ENCODE measurements at regions not wholly inside any gene's neighbourhood (a gene's known extent, or its start where the extent isn't known, plus 50 kb on each side); places are given as distances from the start of the nearest gene placed in this dataset.

GRCh38 chr2:195498839-195499490 is 158.1 kb upstream of the SLC39A10 start:
- TF ChIP-seq, protein P1, sequence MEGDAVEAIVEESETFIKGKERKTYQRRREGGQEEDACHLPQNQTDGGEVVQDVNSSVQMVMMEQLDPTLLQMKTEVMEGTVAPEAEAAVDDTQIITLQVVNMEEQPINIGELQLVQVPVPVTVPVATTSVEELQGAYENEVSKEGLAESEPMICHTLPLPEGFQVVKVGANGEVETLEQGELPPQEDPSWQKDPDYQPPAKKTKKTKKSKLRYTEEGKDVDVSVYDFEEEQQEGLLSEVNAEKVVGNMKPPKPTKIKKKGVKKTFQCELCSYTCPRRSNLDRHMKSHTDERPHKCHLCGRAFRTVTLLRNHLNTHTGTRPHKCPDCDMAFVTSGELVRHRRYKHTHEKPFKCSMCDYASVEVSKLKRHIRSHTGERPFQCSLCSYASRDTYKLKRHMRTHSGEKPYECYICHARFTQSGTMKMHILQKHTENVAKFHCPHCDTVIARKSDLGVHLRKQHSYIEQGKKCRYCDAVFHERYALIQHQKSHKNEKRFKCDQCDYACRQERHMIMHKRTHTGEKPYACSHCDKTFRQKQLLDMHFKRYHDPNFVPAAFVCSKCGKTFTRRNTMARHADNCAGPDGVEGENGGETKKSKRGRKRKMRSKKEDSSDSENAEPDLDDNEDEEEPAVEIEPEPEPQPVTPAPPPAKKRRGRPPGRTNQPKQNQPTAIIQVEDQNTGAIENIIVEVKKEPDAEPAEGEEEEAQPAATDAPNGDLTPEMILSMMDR (IDR thresholded peaks at IDR 0.05; ENCODE audit: insufficient read depth, low read length, missing control alignments) = no peak
- ChIA-PET POLR2A (interaction anchor here (0.6 to 1.8 kb wide), 4 partner anchors 22 to 158 kb away, joined by 3 to 8 read pairs (median 3); partner anchors contain the start of gene SLC39A10), CTCF (interaction anchor here (0.8 to 2.7 kb wide), 4 partner anchors 9 to 164 kb away, joined by 3 to 27 read pairs (median 7); no protein-coding TSS in a partner anchor)
- DNase-seq (ENCODE audit: low read depth, low spot score) = no peak
- no peak overlapping the region for H3K4me3 ChIP-seq (ENCODE audit: low read depth, low read length)

GRCh38 chr2:195498176-195498575 is 158.8 kb upstream of the SLC39A10 start:
- H3K4me3 ChIP-seq (ENCODE audit: low read depth, low read length) = no peak overlapping the region
- DNase-seq (ENCODE audit: low read depth, low spot score) = no peak
- CTCF ChIA-PET = interaction anchor here (0.8 to 2.7 kb wide), 7 partner anchors 9 to 569 kb away, joined by 3 to 27 read pairs (median 4); no protein-coding TSS in a partner anchor
- TF ChIP-seq, protein P1 (IDR thresholded peaks at IDR 0.05; ENCODE audit: insufficient read depth, low read length, missing control alignments) = no peak
- POLR2A ChIA-PET = interaction anchor here (0.6 to 1.8 kb wide), 3 partner anchors 134 to 159 kb away, joined by 3 to 8 read pairs (median 3); partner anchors contain the start of gene SLC39A10

DNA sequence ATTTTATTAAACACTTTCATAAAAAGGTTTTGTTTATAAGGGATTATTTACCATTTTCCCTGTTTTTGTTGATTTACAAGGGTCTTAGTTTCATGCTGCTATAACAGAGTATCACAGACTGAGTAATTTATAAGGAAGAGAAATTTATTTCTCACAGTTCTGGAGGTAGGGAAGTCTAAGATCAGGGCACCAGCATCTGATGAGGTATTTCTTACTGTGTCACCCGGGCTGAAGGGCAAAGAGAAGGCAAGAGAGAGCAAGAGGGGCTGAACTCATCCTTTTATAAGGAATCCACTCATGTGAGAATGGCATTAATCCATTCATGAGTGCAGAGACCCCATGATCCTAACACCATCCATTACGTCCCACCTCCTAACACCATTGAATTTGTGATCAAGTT is 160.0 kb upstream of the SLC39A10 start:
- no peak for DNase-seq (ENCODE audit: low read depth, low spot score)
- CTCF ChIA-PET = interaction anchor here (1.1 kb wide), 1 partner anchor 134 kb away, joined by 3 read pairs; no protein-coding TSS in a partner anchor
- no peak overlapping the region for H3K4me3 ChIP-seq (ENCODE audit: low read depth, low read length)
- TF ChIP-seq, protein P1 (IDR thresholded peaks at IDR 0.05; ENCODE audit: insufficient read depth, low read length, missing control alignments) = no peak
- POLR2A ChIA-PET = no interaction called here

- ChIA-PET CTCF (interaction anchor here (1.1 kb wide), 1 partner anchor 165 kb away, joined by 3 read pairs; no protein-coding TSS in a partner anchor), POLR2A (no interaction called here)
- no peak overlapping the region for H3K4me3 ChIP-seq (ENCODE audit: low read depth, low read length)
- DNase-seq (ENCODE audit: low read depth, low spot score) = no peak
- TF ChIP-seq, protein P1 (IDR thresholded peaks at IDR 0.05; ENCODE audit: insufficient read depth, low read length, missing control alignments) = no peak
These were observed 161.1 kb upstream of the SLC39A10 start for GRCh38 chr2:195495966-195496365.

DNA sequence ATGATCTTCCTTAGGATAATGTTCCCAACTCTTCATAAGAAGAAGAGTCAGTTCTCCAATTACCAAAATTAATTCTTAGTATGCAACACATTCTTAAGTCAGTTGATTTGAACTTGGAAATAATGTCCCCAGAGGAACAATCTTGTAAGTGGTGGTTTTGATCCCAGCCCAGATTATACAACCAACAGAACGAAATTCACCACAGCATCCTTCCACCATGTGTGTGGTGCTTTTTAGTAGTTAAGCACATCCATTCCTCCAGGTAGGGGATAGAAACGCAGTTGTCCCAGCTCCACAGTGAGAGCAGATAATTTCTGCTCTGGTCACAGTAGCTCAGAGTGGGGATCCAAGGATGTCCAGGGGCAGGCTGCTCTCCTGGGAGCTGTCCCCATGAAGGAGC is 161.7 kb upstream of the SLC39A10 start:
- no peak for DNase-seq (ENCODE audit: low read depth, low spot score)
- CTCF ChIA-PET = interaction anchor here (1.1 kb wide), 1 partner anchor 165 kb away, joined by 3 read pairs; no protein-coding TSS in a partner anchor
- TF ChIP-seq, protein P1 (IDR thresholded peaks at IDR 0.05; ENCODE audit: insufficient read depth, low read length, missing control alignments) = no peak
- POLR2A ChIA-PET = no interaction called here
- no peak overlapping the region for H3K4me3 ChIP-seq (ENCODE audit: low read depth, low read length)

GRCh38 chr2:195494451-195494850 is 162.6 kb upstream of the SLC39A10 start:
- TF ChIP-seq, protein P1 (IDR thresholded peaks at IDR 0.05; ENCODE audit: insufficient read depth, low read length, missing control alignments) = no peak
- no peak for DNase-seq (ENCODE audit: low read depth, low spot score)
- POLR2A ChIA-PET = no interaction called here
- CTCF ChIA-PET = interaction anchor here (1.6 kb wide), 1 partner anchor 10 kb away, joined by 3 read pairs; no protein-coding TSS in a partner anchor
- H3K4me3 ChIP-seq (ENCODE audit: low read depth, low read length) = no peak overlapping the region

All from AG04449 (cell line).